GM18867 (cell line): ENCODE measurements at regions not wholly inside any gene's neighbourhood (a gene's known extent, or its start where the extent isn't known, plus 50 kb on each side); places are given as distances from the start of the nearest gene placed in this dataset.

Experiments used
- ATAC-seq: cut with Tn5 transposase; IDR thresholded peaks from one replicate; pipeline ENCODE4 v1.9.1; 2021; ENCODE audit warnings: mild to moderate bottlenecking, moderate library complexity; ENCODE audit not compliant: unreplicated experiment

DNA sequence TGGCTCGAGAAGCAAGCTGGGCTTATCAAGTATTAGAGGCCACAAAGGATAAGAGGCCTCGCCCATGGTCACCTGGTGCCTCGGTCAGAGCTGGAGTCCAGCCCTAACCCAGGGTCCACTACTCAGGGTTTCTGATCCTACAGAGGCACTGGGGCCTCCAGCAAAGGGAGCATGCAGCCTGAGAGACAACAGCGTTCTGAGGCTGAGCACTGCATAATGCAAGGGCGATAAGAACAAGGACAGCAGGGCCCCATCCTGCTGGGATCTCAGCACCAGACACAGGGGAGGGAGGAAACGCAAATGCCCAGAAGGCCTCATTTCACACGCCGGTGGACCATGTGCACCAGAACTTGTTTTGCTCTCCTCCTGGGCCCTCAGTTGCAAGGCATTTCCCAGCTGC is 63.0 kb downstream of the C5orf15 start:
- ATAC-seq, result no peak

DNA sequence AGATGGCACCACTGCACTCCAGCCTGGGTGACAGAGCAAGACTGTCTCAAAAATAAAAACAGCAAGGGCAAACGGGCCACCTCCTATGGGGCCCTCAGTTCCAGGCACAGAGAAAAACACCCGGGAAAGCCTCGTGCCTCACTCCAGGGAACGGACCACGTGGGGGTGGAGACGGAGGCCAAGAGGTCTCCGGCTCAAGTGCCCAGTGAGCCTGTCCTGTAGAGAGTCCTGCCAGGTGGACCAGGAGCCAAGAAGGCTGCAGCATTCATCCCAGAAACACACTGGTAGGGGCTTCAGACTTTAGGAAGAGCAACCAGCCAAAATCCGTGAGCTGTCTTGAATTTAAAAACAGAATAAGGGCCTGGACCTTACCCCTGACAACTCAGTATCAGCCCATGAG is 63.8 kb downstream of the C5orf15 start:
- no peak for ATAC-seq

DNA sequence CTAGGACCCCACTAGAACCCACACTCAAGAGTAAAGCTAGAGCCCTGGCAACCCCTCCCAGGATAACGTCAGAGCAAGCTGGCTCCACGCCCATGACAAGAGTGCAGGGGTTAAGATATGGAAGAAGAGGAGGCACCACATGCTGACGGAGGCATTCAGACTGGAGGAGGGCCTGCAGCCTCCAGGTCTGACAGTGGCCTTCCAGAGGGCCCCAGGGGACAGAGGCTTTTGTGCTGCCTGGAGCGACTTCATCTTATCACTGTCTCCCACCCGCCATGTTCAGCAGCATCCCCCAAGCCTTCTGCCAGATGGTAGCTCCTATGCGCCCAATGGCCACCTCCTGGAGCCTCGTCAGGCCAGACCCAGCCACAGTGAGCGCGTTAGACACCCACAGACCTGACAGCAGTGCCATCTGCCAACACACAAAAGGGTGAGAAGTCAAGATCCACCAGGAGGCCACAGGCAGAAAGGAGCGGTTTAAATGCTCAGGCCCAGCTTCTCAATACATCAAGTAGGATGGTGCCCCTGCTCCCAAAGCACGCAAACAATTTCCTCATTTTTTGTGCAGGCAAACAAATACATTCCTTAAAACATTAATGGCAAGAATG is 65.8 kb downstream of the C5orf15 start:
- no peak for ATAC-seq

DNA sequence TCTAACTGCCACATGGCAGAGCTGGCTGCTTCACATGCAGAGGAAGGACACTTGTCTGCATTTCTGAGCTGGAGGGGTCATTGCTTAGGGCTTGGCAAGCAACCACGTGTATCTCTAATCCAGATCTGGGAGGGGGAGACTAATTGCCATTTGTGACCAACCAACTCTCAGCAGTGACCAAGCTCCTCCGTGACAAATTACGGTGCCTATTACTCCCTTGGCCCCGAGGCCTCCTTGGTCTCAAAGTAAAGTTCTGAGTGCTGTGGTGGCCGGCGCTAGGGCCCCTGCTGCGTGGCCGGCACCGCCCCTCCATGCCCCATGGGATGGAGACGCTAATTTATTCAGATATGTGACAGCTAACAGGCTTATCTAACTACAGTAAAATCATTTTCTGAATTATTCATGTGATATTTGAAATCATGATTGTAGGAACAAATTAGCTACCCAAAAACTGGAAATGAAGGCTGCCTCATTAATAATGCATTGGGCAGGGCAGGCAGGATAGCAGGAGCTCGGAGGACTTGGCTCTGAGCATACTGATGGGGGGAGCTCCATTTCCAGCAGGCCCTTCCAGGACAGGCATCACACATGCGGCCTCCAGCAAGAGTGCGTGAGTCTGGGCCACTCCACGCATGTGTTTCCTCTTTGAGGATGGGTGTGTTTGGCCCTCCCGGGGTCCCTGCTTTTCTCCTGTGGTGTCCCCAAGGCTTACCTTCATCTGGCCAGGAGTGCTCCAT is 67.7 kb downstream of the C5orf15 start:
- no peak for ATAC-seq

DNA sequence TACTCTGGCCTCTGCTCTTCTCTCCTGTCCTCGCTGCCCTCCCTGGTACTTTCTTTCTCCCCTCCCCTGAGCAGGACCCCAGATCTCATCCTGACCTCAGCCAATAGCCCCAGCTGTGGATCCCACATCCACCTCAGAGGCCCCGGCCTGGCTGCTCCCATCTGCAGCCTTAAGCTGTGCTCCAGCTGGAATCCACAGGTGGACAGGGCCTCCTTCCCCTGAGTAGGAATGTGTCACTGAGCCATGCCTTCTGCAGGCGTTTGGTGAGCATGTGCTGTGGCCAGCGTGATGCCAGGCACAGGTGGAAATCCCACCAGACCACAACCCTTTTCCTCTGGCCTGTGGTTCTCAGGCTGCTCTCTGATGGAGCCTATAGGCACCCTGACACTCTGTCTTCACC is 68.9 kb downstream of the C5orf15 start:
- ATAC-seq, result no peak

DNA sequence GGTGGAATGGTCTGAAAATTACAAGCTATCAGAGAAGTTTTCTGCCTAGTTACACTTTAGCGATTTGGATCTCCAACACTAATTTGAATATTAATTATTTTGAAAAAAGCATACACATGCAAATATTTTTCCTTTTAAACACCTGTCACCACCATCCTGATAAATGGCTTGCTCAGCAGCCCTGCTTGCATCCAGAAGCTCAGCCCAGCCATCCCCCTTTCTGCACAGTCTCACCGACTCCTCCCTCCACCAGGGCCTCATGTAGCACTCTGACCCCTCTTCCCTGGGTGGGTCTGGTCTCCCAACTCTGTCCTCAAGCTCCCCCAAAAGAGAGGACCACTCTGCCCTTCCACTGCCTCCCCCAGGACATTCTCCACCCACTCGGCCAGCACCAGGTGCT is 70.0 kb downstream of the C5orf15 start:
- ATAC-seq, result no peak

DNA sequence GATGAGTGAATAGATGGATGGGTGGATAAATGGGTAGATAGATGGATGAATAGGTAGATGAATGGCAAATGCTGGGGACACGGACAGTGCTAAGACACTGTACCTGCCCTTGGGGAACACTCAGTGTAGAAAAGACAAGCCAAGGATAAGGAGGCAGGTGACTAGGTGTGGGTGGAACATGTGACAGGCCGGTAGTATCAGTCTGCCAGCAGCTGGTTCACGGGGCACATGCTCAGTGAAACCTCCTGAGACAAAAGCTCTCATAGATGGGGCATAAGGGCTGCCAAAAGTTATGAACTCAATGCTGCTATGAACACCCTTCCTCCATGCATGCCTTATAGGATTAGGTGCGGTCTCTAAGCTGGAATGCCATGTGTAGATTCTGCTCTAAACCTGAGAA is 71.0 kb downstream of the C5orf15 start:
- ATAC-seq, result no peak

DNA sequence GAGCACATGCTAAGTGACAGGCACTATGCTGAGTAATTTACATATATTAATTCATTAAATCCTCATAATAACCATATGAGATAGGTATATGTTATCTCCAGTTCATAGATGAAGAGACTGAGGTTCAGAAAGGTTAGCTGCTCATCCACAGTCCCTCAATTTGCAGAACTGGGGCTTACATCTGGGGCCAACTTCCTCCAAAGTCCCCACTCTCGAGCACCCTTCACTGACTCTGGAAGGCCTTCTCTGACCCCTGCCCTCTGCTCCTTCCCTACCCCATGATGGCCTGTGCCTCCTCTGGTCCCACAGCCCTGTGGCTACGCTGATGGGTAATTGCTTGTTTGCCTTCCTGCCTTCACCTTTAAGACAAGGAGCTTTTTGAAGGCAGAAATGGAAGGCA is 71.6 kb downstream of the C5orf15 start:
- ATAC-seq, result no peak

DNA sequence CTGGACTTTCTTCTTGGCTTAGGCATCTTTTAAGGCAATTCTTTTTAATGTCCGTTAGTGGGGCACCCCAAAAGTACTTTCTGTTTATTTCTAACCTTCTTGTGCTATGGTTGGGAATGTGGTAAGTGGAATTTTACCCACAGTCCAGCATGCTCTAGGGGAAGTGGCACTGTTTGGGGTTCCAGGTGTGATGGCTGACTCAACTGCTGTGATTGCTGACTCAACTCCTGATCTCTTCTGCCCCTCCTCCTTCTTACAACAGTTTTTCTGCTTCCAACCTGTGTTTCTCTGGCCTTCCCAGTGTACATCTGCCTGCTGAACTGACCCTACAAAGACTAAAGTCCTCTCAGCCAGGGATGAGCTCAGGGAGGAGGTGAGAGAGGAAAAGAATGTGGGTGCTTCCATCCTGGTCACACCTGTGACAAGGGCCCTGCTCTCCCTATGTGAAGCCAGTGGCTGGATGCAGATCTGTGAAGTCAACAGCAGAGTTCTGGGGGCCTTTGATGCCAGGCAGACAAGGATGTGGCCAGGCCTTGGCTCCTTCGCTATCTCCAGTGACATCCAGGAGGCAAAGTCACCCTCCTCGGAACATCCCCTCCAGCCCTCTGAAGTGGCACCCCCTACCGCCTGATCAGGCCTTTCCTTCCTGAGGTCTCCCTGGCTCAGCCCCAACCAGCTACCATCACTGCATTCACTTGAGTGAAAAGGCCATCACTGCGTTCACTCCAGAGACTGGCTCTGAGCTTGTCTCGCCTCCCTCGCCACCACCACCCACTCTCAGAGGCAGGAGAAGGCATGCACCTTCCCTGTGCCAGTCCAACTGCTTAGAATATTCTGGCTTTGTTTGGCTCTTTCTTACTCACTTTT is 72.2 kb downstream of the C5orf15 start:
- ATAC-seq, result no peak

DNA sequence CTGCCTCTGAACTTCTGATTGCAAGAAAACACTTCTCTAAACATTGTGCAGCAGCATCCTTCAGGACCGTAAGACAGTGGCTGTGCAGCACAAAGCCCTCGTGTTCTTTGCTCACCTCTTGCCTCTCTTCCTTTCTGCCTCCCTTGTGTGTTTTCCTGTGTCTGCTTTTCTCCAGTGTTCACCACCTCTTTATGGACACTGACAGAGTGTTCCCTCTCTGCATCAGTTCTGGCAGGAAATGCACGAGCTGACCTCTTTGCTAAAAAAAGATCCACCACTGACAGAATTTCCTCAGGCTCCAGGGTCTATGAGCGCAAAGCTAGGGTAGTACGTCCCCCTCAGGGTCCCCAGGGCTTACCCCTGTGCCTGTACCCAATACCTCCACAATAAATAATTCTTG is 74.3 kb downstream of the C5orf15 start:
- no peak for ATAC-seq

DNA sequence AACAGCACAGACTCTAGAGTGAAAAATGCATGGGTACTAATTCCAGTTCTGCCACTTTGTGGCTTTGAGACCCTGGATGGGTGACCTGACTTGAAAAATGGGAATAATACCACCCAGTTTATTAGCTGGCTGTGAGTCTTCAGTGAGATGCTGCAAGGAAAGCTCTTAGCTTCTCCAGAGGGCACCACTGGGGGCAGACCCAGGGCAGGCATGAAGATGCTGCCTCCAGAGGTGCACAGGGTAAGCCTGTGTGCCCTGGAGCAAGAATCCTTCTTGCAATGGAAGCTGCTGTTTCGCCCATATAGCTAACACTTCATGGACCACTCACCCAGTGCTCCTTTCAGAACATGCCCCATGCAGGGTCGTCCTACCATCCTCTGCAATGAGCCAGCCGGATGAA is 75.7 kb downstream of the C5orf15 start:
- ATAC-seq, result no peak

DNA sequence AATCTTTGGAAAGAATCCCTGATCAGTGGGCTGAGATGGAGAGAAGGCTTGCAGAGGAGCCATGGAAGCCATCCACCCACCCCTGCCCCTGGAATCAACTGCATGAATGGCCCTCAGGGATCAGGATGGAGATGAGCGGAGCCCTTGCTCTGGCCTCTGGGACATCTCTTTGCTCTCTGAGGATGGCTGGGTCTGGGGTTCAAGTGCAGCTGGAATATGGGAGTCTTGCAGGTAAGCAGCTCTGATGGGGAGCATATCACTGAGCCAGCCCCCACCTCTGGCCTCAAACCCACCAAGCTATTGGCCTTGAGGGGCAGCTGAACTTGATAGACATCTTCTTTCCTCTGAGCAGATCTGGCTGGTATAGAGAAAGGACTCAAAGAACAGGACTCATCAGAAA is 76.1 kb downstream of the C5orf15 start:
- ATAC-seq, result no peak

DNA sequence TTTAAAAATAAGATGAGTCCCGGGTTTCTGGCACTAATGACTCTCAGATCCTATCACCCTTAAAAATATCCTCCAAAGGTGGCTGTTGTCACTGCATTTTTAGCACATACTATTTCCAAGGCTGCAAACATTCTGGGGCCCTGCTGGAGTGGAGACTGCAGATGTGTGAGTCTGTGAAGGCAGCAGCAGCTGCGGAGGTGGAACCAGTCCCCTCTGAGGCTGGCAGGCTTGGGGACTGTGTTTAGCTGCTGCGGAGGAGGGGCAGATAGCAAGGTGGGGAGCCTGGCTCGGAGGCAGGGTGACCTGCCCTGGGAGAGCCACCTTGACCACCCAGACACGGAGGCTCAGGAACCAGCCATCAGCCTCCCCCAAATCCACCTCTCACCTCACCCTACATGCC is 77.0 kb downstream of the C5orf15 start:
- no peak for ATAC-seq

DNA sequence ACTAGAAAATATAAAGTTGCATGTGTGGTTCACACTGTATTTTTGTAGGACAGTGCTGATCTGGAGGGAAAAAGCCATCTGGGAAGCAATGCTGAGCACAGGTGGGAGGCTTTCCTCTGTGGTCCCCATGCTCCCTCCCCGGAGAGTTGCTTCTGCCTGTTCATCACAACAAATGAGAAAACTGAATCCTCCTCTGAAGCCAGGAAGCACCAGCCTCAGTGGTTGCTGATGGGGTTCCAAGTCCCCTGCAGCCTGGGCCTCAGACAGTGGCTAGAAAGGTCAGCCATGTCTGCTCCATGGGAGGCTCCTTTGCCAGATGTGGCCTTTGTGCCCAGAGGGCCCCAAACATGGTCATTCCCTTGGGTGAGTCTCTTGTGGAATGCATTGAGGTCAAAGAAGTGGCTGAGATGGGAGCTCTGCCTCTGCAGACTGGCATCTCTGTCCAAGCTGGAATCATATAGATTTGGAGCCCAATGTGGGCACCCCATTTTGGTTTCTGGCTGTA is 77.6 kb downstream of the C5orf15 start:
- ATAC-seq, result no peak

DNA sequence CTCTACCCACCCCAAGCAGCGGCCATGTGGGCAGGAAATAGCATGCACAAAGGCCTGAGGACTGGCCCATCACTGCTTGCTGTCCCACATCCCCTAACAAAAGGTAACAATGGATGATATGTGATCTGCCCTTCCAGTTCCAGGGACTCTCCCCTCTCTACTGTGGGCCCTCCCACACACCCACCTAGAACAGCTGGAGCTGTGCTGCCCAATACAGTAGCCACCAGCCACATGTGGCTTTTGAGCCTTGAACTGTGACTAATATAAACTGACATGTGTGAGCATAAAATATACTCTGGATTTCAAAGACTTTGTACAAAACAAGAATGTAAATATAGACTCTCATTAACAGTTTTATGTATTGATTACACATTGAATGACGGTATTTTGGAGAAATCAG is 78.1 kb downstream of the C5orf15 start:
- ATAC-seq, result no peak

DNA sequence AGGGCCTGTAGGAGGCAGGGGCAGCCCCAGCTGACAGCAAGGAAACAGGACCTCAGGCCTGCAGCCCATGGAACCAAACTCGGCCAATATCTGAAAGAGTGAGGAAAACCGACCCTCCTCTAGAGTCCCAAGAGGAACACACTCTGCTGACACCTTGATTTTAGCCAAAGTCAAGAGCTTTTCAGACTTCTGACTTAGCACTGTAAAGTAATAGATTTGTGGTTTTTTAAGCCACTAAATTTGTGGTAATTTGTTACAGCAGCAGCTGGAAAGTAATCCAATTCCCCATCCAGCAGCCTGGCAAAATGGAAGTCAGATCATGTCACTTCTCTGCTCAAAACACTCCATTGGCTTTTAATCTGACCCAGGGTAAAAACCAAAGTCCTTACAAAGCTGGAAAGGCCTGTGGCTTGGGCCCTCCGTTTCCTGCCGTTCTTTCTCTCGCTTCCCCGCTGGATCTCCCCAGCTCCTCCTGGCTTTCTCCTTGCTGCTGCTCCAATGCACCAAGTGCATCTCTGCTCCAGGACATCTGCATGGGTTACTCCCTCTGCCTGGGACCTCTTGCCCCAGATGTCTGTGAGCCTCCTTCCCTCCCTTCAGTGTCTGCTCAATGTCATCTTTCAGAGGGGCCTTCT is 79.0 kb downstream of the C5orf15 start:
- no peak for ATAC-seq

DNA sequence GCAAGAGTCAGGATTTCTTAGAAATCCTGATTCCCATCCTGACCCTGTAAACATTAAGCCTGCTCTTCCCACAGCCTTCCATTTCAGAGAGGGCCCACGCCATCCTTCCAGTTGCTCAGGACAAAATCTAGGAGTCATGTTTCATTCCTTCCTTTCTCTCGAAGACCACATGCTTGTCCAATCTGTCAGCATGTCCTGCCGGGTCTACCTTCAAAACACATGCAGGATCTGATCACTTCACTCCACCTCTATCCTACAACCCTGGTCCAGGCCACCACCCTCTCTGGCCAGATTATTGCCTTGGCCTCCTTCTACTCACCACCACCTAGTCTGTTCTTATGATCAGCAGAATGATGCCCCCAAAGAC is 79.8 kb downstream of the C5orf15 start:
- no peak for ATAC-seq

DNA sequence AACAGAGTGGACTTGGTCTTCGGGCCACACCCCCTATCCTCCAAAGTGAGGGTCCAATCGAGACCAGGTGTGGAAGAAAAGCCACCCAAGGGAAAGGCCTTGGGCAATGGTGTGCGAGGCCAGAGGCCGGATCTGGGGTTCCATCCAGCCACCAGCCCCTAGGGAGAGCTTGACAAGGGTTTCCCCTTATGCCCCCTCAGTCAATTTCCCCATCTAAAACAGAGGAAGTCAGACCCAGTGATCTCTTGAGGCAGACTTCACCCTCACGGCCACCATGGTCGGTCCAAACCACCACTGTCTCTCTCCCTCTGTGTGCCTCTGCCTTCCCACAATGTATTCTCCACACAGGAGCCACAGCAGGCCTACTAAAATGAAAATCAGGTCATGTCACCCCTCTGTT is 82.9 kb downstream of the C5orf15 start:
- no peak for ATAC-seq

DNA sequence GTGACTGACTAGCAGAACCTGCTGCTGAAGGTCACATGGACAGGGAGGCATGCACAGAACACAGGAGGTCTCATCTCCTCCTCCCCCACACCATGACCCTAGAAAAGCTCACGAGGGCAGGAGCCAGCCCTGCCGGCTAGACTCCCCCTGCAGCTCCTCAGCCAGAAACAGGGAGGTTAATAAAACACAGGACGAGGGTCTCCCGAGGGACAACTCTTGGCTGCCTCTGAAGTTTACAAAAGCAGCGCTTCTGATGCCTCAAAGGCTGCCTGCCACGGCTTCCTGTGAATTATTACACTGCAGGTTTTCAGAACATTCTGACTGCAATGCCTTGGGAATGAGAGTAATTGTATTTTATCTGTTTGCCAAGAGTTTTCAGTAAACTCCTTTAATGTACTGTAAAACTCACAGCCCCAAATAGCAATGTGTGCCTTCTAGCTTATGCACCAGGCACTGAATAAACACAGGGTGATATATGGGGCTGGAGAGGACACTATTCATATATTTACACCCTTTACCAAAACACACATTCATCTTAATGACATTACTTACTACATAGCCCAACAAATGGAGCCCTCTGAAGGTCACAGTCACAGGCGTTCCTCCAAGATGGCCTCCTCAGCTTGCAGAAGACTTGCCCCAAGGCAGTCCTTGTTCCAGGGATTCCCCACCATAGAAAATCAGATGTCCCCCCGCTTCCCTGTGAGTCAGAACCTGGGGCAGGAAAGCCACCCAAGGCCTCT is 83.7 kb downstream of the C5orf15 start:
- ATAC-seq, result no peak

DNA sequence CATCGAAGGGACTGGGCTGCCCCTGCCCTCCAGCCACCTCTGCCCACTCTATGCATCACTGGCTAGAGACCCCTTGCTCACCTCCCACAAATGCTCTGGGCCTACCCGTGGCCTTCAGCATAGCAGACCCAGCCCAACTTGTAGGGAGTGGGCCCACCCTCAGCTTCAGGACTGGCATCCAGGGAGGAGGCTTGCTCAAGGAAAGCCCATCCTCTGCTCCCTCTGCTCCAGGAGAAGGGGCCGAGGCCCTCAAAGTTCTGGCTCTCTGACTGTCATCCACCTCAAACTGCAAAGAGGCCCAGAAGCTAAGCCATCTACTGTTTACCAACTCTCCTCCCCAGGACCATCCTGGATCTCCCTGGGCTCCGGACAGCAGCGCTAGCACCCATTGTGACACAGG is 84.5 kb downstream of the C5orf15 start:
- ATAC-seq, result no peak

DNA sequence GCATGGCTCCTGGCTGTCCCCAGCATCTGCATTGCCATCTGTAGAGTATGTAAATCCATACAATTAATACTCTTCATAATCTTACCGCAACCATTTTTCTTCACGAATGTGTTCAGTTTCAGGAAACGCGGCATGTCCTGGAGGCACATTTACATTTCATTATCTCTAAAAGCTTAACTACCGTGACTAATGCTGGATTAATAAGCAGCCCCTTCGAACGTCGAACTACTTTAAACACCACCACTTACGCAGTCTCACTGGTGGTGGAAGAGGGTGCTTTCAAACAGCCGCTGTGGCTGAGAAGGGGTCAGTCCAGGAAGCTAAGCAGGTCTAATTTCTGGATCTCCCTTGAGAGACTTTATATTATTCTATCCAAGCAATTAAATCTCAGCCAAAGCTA is 85.6 kb downstream of the C5orf15 start:
- no peak for ATAC-seq
